GM12892 (cell line): ENCODE measurements at regions not wholly inside any gene's neighbourhood (a gene's known extent, or its start where the extent isn't known, plus 50 kb on each side); places are given as distances from the start of the nearest gene placed in this dataset.

Experiments
- DNase-seq: peaks from one replicate; pipeline ENCODE4 v3.0.0; 2011; ENCODE audit not compliant: insufficient read length
- FAIRE-seq: peaks from 2 replicates; lab custom pipeline; 2011; peaks lifted over from hg19 to GRCh38; lab: Jason Lieb, UNC
- POLR2A ChIP-seq: IDR thresholded peaks from 2 replicates; pipeline ENCODE4 v1.6.1; 2011; ENCODE audit warnings: low read depth, low read length, control low read depth
- POLR2AphosphoS5 ChIP-seq: IDR thresholded peaks from 2 replicates; pipeline ENCODE4 v1.6.1; 2011; ENCODE audit warnings: low read depth, low read length, control low read depth
- TAF1 ChIP-seq: IDR thresholded peaks from 2 replicates; pipeline ENCODE4 v1.6.1; 2011; ENCODE audit warnings: low read depth, mild to moderate bottlenecking, control low read depth, low read length, borderline replicate concordance

GRCh38 chr2:158049129-158049855 is 52.4 kb upstream of the UPP2 start:
- no peak for DNase-seq
- no peak for FAIRE-seq
- TF ChIP-seq TAF1 (no peak), POLR2A (no peak), POLR2AphosphoS5 (no peak)

GRCh38 chr2:158048327-158048726 is 53.3 kb upstream of the UPP2 start:
- FAIRE-seq, result no peak
- no peak for DNase-seq
- no peak for TF ChIP-seq POLR2A
- no peak for TF ChIP-seq POLR2AphosphoS5
- no peak for TF ChIP-seq TAF1

GRCh38 chr2:158047156-158047611 is 54.5 kb upstream of the UPP2 start:
- FAIRE-seq, result no peak
- no peak for DNase-seq
- TF ChIP-seq TAF1, result no peak
- no peak for TF ChIP-seq POLR2AphosphoS5
- no peak for TF ChIP-seq POLR2A

GRCh38 chr2:158046121-158046880 is 55.4 kb upstream of the UPP2 start:
- FAIRE-seq (no peak), DNase-seq (no peak)
- TF ChIP-seq POLR2AphosphoS5 (no peak), POLR2A (no peak), TAF1 (no peak)

- TF ChIP-seq POLR2AphosphoS5, result no peak
- TF ChIP-seq POLR2A, result no peak
- TF ChIP-seq TAF1, result no peak
- no peak for DNase-seq
- no peak for FAIRE-seq
Measured at GRCh38 chr2:158045362-158045761, 56.3 kb upstream of the UPP2 start.

- DNase-seq (no peak), FAIRE-seq (no peak)
- TF ChIP-seq POLR2A (no peak), TAF1 (no peak), POLR2AphosphoS5 (no peak)
Measured at GRCh38 chr2:158043181-158043948, 58.3 kb upstream of the UPP2 start.

GRCh38 chr2:158042666-158043065 is 59.0 kb upstream of the UPP2 start:
- no peak for FAIRE-seq
- no peak for DNase-seq
- TF ChIP-seq TAF1 (no peak), POLR2AphosphoS5 (no peak), POLR2A (no peak)

GRCh38 chr2:158042245-158042644 is 59.4 kb upstream of the UPP2 start:
- DNase-seq (no peak), FAIRE-seq (no peak)
- TF ChIP-seq POLR2AphosphoS5 (no peak), POLR2A (no peak), TAF1 (no peak)

- DNase-seq (no peak), FAIRE-seq (no peak)
Measured at GRCh38 chr2:158041400-158041799, 60.3 kb upstream of the UPP2 start.

GRCh38 chr2:158038901-158039300 is 62.8 kb upstream of the UPP2 start:
- FAIRE-seq (no peak), DNase-seq (no peak)
- TF ChIP-seq POLR2A (no peak), POLR2AphosphoS5 (no peak), TAF1 (no peak)

More at GRCh38 chr2:158041400-158041799, 60.3 kb upstream of the UPP2 start:
- no peak for TF ChIP-seq TAF1
- TF ChIP-seq POLR2AphosphoS5, result no peak
- no peak for TF ChIP-seq POLR2A
